Body of pancreas (tissue), 4 donors: ENCODE measurements at regions not wholly inside any gene's neighbourhood (a gene's known extent, or its start where the extent isn't known, plus 50 kb on each side); places are given as distances from the start of the nearest gene placed in this dataset.

Source experiments
- CTCF ChIP-seq, 7 experiments: fragments of 450-650 bp in 4 of 7; fragments of 200-600 bp in 3 of 7; sonication (generic) in 3 of 7; IDR thresholded peaks; one replicate each; pipeline ENCODE4 v1.5.1; 2016 to 2019; ENCODE audit warnings: antibody characterized with exemption in 7 of 7
- POLR2A ChIP-seq, 3 donors: fragments of 450-650 bp; IDR thresholded peaks; one replicate each; pipeline ENCODE4 v1.6.1; 2016; ENCODE audit warnings: antibody characterized with exemption in 3 of 3, mild to moderate bottlenecking in 2 of 3

- no peak for TF ChIP-seq CTCF (IDR thresholded peaks at IDR 0.05)
- TF ChIP-seq POLR2A (IDR thresholded peaks at IDR 0.05), result no peak
Measured at GRCh38 chr3:69505770-69506407, 120.0 kb upstream of the FRMD4B start.
